MCF 10A (cell line): ENCODE measurements at regions not wholly inside any gene's neighbourhood (a gene's known extent, or its start where the extent isn't known, plus 50 kb on each side); places are given as distances from the start of the nearest gene placed in this dataset.

Experiments used
- BruUV-seq: library from RNA; stranded (reverse); fragments of 400-500 nt; replicated peaks from 2 replicates; lab custom pipeline; 2021; lab: Mats Ljungman, UMichigan
- CTCF ChIA-PET: fragments of 300-600 bp; sonication (Branson Sonifier 250); formaldehyde crosslinking; extraction: SDS; loops from one replicate; lab custom pipeline; 2021; ENCODE audit warnings: antibody characterized with exemption, inconsistent platforms; lab: Yijun Ruan, JAX
- POLR2A ChIA-PET: fragments of 300-600, 350-650 bp; sonication (Branson Sonifier 250); formaldehyde crosslinking; extraction: SDS; loops from one replicate; lab custom pipeline; 2020; ENCODE audit warnings: antibody characterized with exemption, inconsistent platforms; lab: Yijun Ruan, JAX
- DNase-seq: peaks from one replicate; pipeline ENCODE4 v3.0.0-alpha.2; 2018; ENCODE audit not compliant: unreplicated experiment
- H3K27ac Mint-ChIP-seq: one replicate; pipeline ENCODE4 v1.8.0; 2022; ENCODE audit warnings: mild to moderate bottlenecking, low read depth, mixed read lengths; ENCODE audit not compliant: unreplicated experiment
- H3K27me3 Mint-ChIP-seq: one replicate; pipeline ENCODE4 v1.8.0; 2022; ENCODE audit warnings: mixed read lengths; ENCODE audit not compliant: insufficient read depth, unreplicated experiment
- H3K36me3 Mint-ChIP-seq: one replicate; pipeline ENCODE4 v1.8.0; 2022; ENCODE audit warnings: mild to moderate bottlenecking, moderate library complexity, mixed read lengths; ENCODE audit not compliant: insufficient read depth, unreplicated experiment
- H3K4me1 Mint-ChIP-seq: one replicate; pipeline ENCODE4 v1.8.0; 2022; ENCODE audit warnings: mixed read lengths; ENCODE audit not compliant: insufficient read depth, unreplicated experiment
- H3K4me3 Mint-ChIP-seq: one replicate; pipeline ENCODE4 v1.8.0; 2022; ENCODE audit warnings: mild to moderate bottlenecking, moderate library complexity, mixed read lengths; ENCODE audit not compliant: unreplicated experiment
- H3K9me3 Mint-ChIP-seq: one replicate; pipeline ENCODE4 v1.8.0; 2022; ENCODE audit warnings: mixed read lengths; ENCODE audit not compliant: unreplicated experiment
- intact Hi-C: fragments of 100-400 bp; cut with micrococcal nuclease; formaldehyde crosslinking; loops from 2 replicates; pipeline ENCODE4 v1.14.1; 2022
- TF ChIP-seq, protein P1 (sequence below): fragments of 200-600 bp; IDR thresholded peaks from one replicate; pipeline ENCODE4 v1.8.0; 2022; ENCODE audit warnings: antibody characterized with exemption, mild to moderate bottlenecking; ENCODE audit not compliant: unreplicated experiment

DNA sequence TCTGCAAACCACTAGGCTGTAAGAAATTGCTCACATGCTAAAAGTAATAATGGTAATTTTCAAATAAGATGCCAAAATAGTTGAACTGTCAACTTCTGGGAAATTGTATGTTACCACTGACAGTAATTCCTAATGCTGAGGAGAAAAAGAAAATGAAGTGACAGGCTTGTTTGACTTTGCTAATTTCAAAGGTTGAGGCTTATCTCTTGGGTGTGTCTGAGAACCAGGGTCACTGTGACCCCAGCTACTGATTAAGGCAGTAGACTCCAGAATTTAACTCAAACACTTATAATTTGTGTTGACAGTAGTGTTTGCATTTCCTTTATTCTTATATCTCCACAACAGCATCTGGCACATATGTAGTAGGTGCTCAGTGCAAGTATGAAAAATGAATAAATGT, 74.6 kb upstream of the PDZRN3 start:
- no peaks in the 10 kb centered on the region for H3K4me1 Mint-ChIP-seq

DNA sequence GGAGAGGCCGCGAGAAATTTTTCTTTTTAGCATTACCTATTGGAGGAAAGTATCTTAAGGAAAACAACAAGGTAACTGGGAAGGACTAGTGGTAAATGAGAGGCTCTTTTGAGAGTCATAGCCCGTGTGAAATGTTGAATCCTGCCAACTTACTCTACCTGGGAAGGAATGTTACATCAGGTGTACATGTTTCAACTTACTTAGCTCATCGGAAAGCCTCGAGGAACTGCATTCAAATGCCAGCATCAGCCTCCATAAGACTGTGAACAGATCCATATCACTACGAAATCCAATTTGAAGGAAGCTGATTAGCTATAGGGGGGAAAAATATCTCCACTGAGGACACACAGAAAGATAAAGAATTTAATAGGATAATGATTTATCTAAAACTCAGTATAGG, 72.3 kb upstream of the PDZRN3 start:
- intact Hi-C loops: no loop called here
- Mint-ChIP-seq H3K4me1 (no peaks in the 10 kb centered on the region), H3K9me3 (no peaks in the 10 kb centered on the region), H3K4me3 (no peak overlapping the region), H3K27ac (no peak overlapping the region), H3K36me3 (no peaks in the 10 kb centered on the region), H3K27me3 (no peaks in the 10 kb centered on the region)
- TF ChIP-seq, protein P1, sequence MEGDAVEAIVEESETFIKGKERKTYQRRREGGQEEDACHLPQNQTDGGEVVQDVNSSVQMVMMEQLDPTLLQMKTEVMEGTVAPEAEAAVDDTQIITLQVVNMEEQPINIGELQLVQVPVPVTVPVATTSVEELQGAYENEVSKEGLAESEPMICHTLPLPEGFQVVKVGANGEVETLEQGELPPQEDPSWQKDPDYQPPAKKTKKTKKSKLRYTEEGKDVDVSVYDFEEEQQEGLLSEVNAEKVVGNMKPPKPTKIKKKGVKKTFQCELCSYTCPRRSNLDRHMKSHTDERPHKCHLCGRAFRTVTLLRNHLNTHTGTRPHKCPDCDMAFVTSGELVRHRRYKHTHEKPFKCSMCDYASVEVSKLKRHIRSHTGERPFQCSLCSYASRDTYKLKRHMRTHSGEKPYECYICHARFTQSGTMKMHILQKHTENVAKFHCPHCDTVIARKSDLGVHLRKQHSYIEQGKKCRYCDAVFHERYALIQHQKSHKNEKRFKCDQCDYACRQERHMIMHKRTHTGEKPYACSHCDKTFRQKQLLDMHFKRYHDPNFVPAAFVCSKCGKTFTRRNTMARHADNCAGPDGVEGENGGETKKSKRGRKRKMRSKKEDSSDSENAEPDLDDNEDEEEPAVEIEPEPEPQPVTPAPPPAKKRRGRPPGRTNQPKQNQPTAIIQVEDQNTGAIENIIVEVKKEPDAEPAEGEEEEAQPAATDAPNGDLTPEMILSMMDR: no peak
- BruUV-seq: no TSS peak
- ChIA-PET CTCF (no interaction called here), POLR2A (no interaction called here)
- no peak for DNase-seq

More for the DNA sequence above, 74.6 kb upstream of the PDZRN3 start:
- no peak for DNase-seq
- no peaks in the 10 kb centered on the region for H3K9me3 Mint-ChIP-seq
- no peaks in the 10 kb centered on the region for H3K27me3 Mint-ChIP-seq
- BruUV-seq: no TSS peak
- intact Hi-C loops: no loop called here
- H3K27ac Mint-ChIP-seq: no peak overlapping the region
- H3K36me3 Mint-ChIP-seq: no peaks in the 10 kb centered on the region
- no peak overlapping the region for H3K4me3 Mint-ChIP-seq
- TF ChIP-seq, protein P1: no peak
- ChIA-PET POLR2A (no interaction called here), CTCF (no interaction called here)

DNA sequence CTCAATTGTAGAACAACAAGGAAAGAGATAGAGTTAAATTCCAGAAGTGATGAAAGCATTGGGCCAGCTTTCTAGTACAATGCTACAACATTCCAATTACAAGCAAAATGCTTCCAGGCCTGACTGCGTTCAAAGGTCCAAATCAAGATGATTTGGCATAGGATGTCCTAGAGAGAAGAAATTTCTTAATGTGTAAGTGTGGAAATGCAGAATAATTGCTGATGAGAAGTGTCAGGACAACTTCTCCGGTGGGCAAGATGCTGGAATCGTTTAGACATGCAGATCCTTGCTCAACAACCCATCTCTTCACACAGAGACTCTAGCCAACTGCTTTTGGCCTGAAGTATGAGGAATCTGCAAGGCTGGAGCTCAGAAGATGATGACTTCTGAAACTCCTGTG, 71.1 kb upstream of the PDZRN3 start:
- ChIA-PET POLR2A (interaction anchor here (0.5 kb wide), 1 partner anchor 248 kb away, joined by 5 read pairs; no protein-coding TSS in a partner anchor), CTCF (interaction anchor here (0.7 kb wide), 1 partner anchor 267 kb away, joined by 4 read pairs; no protein-coding TSS in a partner anchor)
- intact Hi-C loops: no loop called here
- H3K36me3 Mint-ChIP-seq: no peaks in the 10 kb centered on the region
- no peaks in the 10 kb centered on the region for H3K9me3 Mint-ChIP-seq
- H3K27me3 Mint-ChIP-seq: no peaks in the 10 kb centered on the region
- no peak overlapping the region for H3K4me3 Mint-ChIP-seq
- no peak for DNase-seq
- H3K27ac Mint-ChIP-seq: no peak overlapping the region
- no peaks in the 10 kb centered on the region for H3K4me1 Mint-ChIP-seq
- no TSS peak for BruUV-seq
- TF ChIP-seq, protein P1: no peak

DNA sequence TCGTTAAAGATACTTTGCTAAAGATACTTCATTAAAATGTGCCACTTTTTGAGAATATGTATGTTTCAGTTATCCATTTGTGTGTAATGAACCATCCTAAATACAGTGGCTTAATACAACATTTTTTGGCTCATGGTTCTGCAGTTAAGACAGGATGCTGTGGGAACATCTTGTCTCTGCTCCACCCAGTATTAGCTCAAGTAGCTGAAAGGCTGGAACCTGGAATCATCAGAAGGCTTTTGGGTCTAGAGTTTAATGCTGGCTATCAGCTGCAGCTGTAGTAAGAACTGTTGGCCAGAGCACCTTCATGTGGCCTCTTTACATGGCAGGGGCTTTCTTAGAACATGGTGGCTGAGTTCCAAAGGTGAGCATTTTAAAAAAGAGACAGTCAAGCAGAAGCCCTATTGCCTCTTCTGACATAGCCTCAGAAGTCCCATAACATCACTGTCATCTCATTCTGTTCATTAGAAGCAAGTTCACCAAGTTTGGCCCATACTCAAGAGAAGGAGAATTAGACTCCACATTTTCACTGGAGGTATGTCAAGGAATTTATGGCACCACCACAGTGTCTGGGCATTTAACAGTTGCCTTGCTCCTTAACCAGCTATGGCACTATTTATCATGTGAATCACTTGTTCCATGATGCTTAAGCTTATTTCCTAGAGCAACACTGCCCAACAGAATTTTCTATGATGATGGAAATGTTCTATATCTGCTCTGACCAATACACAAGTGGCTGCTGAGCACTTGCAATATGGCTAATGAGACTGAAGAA, 70.4 kb upstream of the PDZRN3 start:
- intact Hi-C loops: no loop called here
- Mint-ChIP-seq H3K36me3 (no peaks in the 10 kb centered on the region), H3K4me1 (no peaks in the 10 kb centered on the region), H3K27ac (no peak overlapping the region), H3K4me3 (no peak overlapping the region), H3K27me3 (no peaks in the 10 kb centered on the region), H3K9me3 (no peaks in the 10 kb centered on the region)
- ChIA-PET CTCF (no interaction called here), POLR2A (no interaction called here)
- no TSS peak for BruUV-seq
- no peak for DNase-seq
- TF ChIP-seq, protein P1: no peak
